HCT116 (cell line): ENCODE measurements at regions not wholly inside any gene's neighbourhood (a gene's known extent, or its start where the extent isn't known, plus 50 kb on each side); places are given as distances from the start of the nearest gene placed in this dataset.
A peak's percentile ranks its signal among the peaks of the same experiment; 100 is the strongest.

Source experiments
- ATAC-seq: fragments of 200-7000 bp; cut with Tn5 transposase; 2 replicates; pipeline ENCODE4 v1.9.1; 2020; ENCODE audit warnings: mild to moderate bottlenecking, moderate library complexity
- BruUV-seq: library from RNA; stranded (reverse); fragments of 400-500 nt; replicated peaks from 2 replicates; lab custom pipeline; 2021; lab: Mats Ljungman, UMichigan
- CTCF ChIA-PET: fragments of 300-600 bp; sonication (Branson Sonifier 250); formaldehyde crosslinking; loops from one replicate; lab custom pipeline; 2021; ENCODE audit warnings: antibody characterized with exemption; lab: Charles Lee
- POLR2A ChIA-PET: fragments of 300-600, 350-600 bp; sonication (Branson Sonifier 250); formaldehyde crosslinking; loops from one replicate; lab custom pipeline; 2021; ENCODE audit warnings: antibody characterized with exemption; lab: Charles Lee
- RAD21 ChIA-PET, 2 experiments: fragments of 300-600 bp; sonication (Branson Sonifier 250); formaldehyde crosslinking; loops; one replicate each; lab custom pipeline; 2023; ENCODE audit warnings: low total read pairs in 2 of 2; ENCODE audit not compliant: uncharacterized antibody in 2 of 2, unreplicated experiment in 2 of 2, low non-redundant PET in 1 of 2; lab: Charles Lee
- DNase-seq: peaks from one replicate; pipeline ENCODE4 v3.0.0-alpha.2; 2010; ENCODE audit warnings: low read depth, low spot score
- H2AFZ ChIP-seq: fragments of 200-600 bp; shearing (Covaris generic), sonication (generic); 2 replicates; pipeline ENCODE4 v1.6.1; 2017; ENCODE audit warnings: low read depth, mixed run types, mixed read lengths, antibody characterized with exemption, low read length; ENCODE audit not compliant: poor library complexity, severe bottlenecking
- H3K27ac ChIP-seq: 2 replicates; pipeline ENCODE4 v1.5.1; 2012; ENCODE audit warnings: low read depth, low read length
- H3K27me3 ChIP-seq: fragments of 200-600 bp; sonication (generic); 2 replicates; pipeline ENCODE4 v1.6.1; 2016; ENCODE audit warnings: mixed run types, low read length, mixed read lengths; ENCODE audit not compliant: insufficient read depth
- H3K36me3 ChIP-seq, 2 experiments: fragments of 200-500 bp in 1 of 2; fragments of 200-600 bp in 1 of 2; sonication (Bioruptor generic) in 1 of 2; sonication (generic) in 1 of 2; 2 replicates each; pipeline versions ENCODE4 v1.5.1 to v1.6.1; 2014 to 2016; ENCODE audit warnings: low read length in 2 of 2, inconsistent platforms in 1 of 2, mixed read lengths in 1 of 2, mixed run types in 1 of 2; ENCODE audit not compliant: insufficient read depth in 2 of 2, control insufficient read depth in 1 of 2
- H3K4me1 ChIP-seq, 2 experiments: fragments of 200-600 bp in 1 of 2; sonication (generic) in 1 of 2; 2 replicates each; pipeline versions ENCODE4 v1.5.1 to v1.6.1; 2012 to 2017; ENCODE audit warnings: low read length in 2 of 2, inconsistent platforms in 1 of 2, mild to moderate bottlenecking in 1 of 2, mixed read lengths in 1 of 2, mixed run types in 1 of 2, moderate library complexity in 1 of 2; ENCODE audit not compliant: insufficient read depth in 2 of 2, control insufficient read depth in 1 of 2
- H3K4me2 ChIP-seq: fragments of 200-600 bp; sonication (generic); 2 replicates; pipeline ENCODE4 v1.6.1; 2017; ENCODE audit warnings: mixed run types, low read length, mixed read lengths
- H3K4me3 ChIP-seq, 2 experiments: fragments of 200-600 bp in 1 of 2; sonication (generic) in 1 of 2; replicated peaks in 1 of 2; 2 replicates each; pipeline ENCODE4 v1.5.1; 2011 to 2016; ENCODE audit warnings: low read length in 2 of 2, control low read depth in 1 of 2, low read depth in 1 of 2, mild to moderate bottlenecking in 1 of 2, mixed read lengths in 1 of 2, mixed run types in 1 of 2
- H3K79me2 ChIP-seq: fragments of 200-600 bp; sonication (generic); 2 replicates; pipeline ENCODE4 v1.6.1; 2017; ENCODE audit warnings: mild to moderate bottlenecking, mixed run types, low read length, moderate library complexity, mixed read lengths; ENCODE audit not compliant: insufficient read depth
- H3K9ac ChIP-seq: fragments of 200-600 bp; sonication (generic); 2 replicates; pipeline ENCODE4 v1.6.1; 2016; ENCODE audit warnings: low read length, mixed read lengths
- H3K9me2 ChIP-seq: fragments of 200-600 bp; sonication (generic), shearing (Covaris generic); 2 replicates; pipeline ENCODE4 v1.6.1; 2017; ENCODE audit warnings: mixed run types, mild to moderate bottlenecking, moderate library complexity; ENCODE audit not compliant: insufficient read depth
- H3K9me3 ChIP-seq, 2 experiments: fragments of 200-500 bp in 1 of 2; fragments of 200-600 bp in 1 of 2; sonication (Bioruptor generic) in 1 of 2; sonication (generic) in 1 of 2; 2 replicates each; pipeline ENCODE4 v1.6.1; 2014 to 2017; ENCODE audit warnings: low read length in 2 of 2, mixed read lengths in 2 of 2, inconsistent platforms in 1 of 2, low read depth in 1 of 2, mild to moderate bottlenecking in 1 of 2, mixed run types in 1 of 2, moderate library complexity in 1 of 2; ENCODE audit not compliant: control insufficient read depth in 1 of 2, insufficient read depth in 1 of 2
- H4K20me1 ChIP-seq: fragments of 200-600 bp; sonication (generic), shearing (Covaris generic); 2 replicates; pipeline ENCODE4 v1.6.1; 2017; ENCODE audit warnings: mixed run types, mild to moderate bottlenecking, moderate library complexity; ENCODE audit not compliant: insufficient read depth
- CBX3 ChIP-seq: IDR thresholded peaks from 2 replicates; pipeline ENCODE4 v1.6.1; 2012; ENCODE audit warnings: low read depth
- EZH2 ChIP-seq: fragments of 200-600 bp; sonication (generic); IDR thresholded peaks from 2 replicates; pipeline ENCODE4 v1.6.1; 2017; ENCODE audit warnings: antibody characterized with exemption, mixed run types
- POLR2A ChIP-seq: IDR thresholded peaks from 2 replicates; pipeline ENCODE4 v1.7.0; 2011; ENCODE audit warnings: borderline replicate concordance; ENCODE audit not compliant: insufficient read depth, insufficient read length; ENCODE audit errors: extremely low read depth
- POLR2AphosphoS5 ChIP-seq: IDR thresholded peaks from 2 replicates; pipeline ENCODE4 v1.6.1; 2011; ENCODE audit warnings: mild to moderate bottlenecking, low read depth, low read length, moderate library complexity
- SIN3A ChIP-seq: IDR thresholded peaks from 2 replicates; pipeline ENCODE4 v1.6.1; 2012; ENCODE audit warnings: low read depth
- SP1 ChIP-seq: IDR thresholded peaks from 2 replicates; pipeline ENCODE4 v1.6.1; 2012; ENCODE audit warnings: low read depth
- SRF ChIP-seq: IDR thresholded peaks from 2 replicates; pipeline ENCODE4 v1.6.1; 2012; ENCODE audit warnings: low read depth
- ZNF274 ChIP-seq: fragments of 200-500 bp; sonication (Bioruptor generic); IDR thresholded peaks from 2 replicates; pipeline ENCODE4 v1.6.1; 2014; ENCODE audit warnings: mild to moderate bottlenecking, low read depth, low read length, inconsistent platforms
- intact Hi-C: fragments of 100-400 bp; cut with micrococcal nuclease; formaldehyde crosslinking; loops from 2 replicates; pipeline ENCODE4 v1.10.0; 2022
- TF ChIP-seq, protein P1 (sequence below): IDR thresholded peaks from 2 replicates; pipeline ENCODE4 v1.6.1; 2012; ENCODE audit warnings: low read depth
- TF ChIP-seq, protein P2 (sequence below): IDR thresholded peaks from 2 replicates; pipeline ENCODE4 v1.6.1; 2012
- TF ChIP-seq, protein P3 (sequence below): IDR thresholded peaks from 2 replicates; pipeline ENCODE4 v1.6.1; 2012
- TF ChIP-seq, protein P4 (sequence below), 3 experiments: fragments of 200-600 bp in 1 of 3; sonication (generic) in 1 of 3; IDR thresholded peaks in 2 of 3; conservative IDR thresholded peaks in 1 of 3; 2 replicates each; pipeline ENCODE4 v1.5.1; 2012 to 2017; ENCODE audit warnings: low read depth in 2 of 3, low read length in 2 of 3, antibody characterized with exemption in 1 of 3, borderline replicate concordance in 1 of 3, control low read depth in 1 of 3, mild to moderate bottlenecking in 1 of 3, mixed read lengths in 1 of 3, mixed run types in 1 of 3, moderate library complexity in 1 of 3; ENCODE audit not compliant: insufficient read depth in 1 of 3

DNA sequence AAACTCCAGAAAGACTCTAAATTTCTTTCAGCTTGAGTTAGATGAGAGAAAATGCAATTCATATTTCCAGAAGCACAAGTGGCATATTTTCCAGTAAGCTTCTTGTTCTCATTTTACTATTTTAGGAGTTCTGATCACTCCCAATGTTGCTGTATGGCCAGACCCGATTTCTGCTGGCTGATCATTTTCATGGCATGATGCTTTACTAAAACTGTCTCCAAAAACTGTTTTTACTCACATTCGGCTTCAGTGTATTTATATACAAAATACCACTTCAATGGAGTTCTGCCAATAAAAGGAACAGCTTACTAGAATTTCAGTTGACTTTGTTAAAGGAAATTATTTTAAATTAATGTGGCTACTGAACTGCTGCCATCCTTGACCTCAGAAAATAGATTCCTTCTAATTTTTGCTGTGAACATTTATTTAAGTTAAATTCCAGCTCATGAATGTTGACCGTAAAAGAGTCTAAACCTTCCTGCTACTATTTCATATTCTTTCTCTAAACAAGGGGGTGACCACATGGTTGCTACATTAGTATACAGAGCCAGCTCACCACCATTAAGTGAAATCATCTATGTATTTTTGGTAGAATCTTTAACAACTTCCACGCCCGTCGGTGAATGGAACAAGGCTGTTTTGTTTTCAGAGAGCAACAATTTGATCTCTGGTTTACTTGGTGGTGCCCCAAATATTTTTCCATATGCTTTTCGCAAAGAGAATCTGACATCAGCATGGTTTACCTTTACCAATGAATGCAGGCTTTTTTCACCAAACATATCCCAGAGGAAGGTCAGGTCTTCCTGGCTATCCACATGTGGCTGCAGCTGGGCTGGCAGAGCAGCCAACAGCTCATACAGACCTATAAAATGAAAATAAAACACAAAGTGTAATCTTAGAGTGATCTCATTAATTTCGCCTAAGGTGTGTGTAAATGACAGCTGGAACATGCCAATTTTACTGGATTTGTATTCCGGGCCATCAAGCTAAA, 101.2 kb downstream of the MPP7 start (continued):
- TF ChIP-seq, protein P1, sequence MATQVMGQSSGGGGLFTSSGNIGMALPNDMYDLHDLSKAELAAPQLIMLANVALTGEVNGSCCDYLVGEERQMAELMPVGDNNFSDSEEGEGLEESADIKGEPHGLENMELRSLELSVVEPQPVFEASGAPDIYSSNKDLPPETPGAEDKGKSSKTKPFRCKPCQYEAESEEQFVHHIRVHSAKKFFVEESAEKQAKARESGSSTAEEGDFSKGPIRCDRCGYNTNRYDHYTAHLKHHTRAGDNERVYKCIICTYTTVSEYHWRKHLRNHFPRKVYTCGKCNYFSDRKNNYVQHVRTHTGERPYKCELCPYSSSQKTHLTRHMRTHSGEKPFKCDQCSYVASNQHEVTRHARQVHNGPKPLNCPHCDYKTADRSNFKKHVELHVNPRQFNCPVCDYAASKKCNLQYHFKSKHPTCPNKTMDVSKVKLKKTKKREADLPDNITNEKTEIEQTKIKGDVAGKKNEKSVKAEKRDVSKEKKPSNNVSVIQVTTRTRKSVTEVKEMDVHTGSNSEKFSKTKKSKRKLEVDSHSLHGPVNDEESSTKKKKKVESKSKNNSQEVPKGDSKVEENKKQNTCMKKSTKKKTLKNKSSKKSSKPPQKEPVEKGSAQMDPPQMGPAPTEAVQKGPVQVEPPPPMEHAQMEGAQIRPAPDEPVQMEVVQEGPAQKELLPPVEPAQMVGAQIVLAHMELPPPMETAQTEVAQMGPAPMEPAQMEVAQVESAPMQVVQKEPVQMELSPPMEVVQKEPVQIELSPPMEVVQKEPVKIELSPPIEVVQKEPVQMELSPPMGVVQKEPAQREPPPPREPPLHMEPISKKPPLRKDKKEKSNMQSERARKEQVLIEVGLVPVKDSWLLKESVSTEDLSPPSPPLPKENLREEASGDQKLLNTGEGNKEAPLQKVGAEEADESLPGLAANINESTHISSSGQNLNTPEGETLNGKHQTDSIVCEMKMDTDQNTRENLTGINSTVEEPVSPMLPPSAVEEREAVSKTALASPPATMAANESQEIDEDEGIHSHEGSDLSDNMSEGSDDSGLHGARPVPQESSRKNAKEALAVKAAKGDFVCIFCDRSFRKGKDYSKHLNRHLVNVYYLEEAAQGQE = no peak

DNA sequence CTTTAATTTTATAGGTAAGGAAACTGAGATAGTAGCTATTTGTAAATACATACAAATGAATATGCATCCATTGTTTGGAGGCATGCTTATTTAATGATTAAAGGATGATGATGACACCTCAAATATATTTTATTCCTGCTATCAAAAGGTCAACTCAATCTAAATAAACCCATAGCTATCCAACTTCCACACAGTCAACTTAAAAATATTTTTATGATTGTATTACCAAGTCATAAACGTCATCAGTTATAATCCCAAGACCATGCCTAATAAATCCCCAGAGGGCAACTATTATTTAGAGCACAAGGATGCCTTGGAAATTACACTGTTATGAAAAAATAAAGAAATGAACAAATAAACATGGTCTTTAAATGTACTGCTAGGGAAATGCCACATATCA, 102.1 kb downstream of the MPP7 start:
- peaks cover 0 to 4% of the 10 kb centered on the region in 2 experiments; a peak in 1 of 4 replicates for H3K36me3 ChIP-seq
- peak; percentile 36; the same call in 1 of the 2 replicates for ATAC-seq
- intact Hi-C loops = no loop called here
- ChIA-PET POLR2A (interaction anchor here (1.2 to 1.4 kb wide), 2 partner anchors 9 to 17 kb away, joined by 3 to 4 read pairs; no protein-coding TSS in a partner anchor), RAD21 (no interaction called here), CTCF (interaction anchor here (1.5 kb wide), 1 partner anchor 21 kb away, joined by 5 read pairs; no protein-coding TSS in a partner anchor)
- BruUV-seq = no TSS peak
- H3K4me1 ChIP-seq = peaks cover 43 to 56% of the 10 kb centered on the region in 2 experiments
- H3K9ac ChIP-seq = peak overlapping the region; percentile 30
- peaks cover 0 to 4% of the 10 kb centered on the region in 2 experiments; a peak in 1 of 4 replicates for H3K9me3 ChIP-seq
- H3K79me2 ChIP-seq = no peaks in the 10 kb centered on the region
- no peak overlapping the region for H3K4me3 ChIP-seq
- H2AFZ ChIP-seq = no peak overlapping the region
- DNase-seq = no peak
- H4K20me1 ChIP-seq = no peaks in the 10 kb centered on the region
- H3K4me2 ChIP-seq = peak overlapping the region; percentile 44
- no peaks in the 10 kb centered on the region for H3K9me2 ChIP-seq
- H3K27ac ChIP-seq = peak overlapping the region; percentile 78
- no peaks in the 10 kb centered on the region for H3K27me3 ChIP-seq
- TF ChIP-seq ZNF274 (no peak), POLR2A (no peak), POLR2AphosphoS5 (no peak), SIN3A (0 out of 2 replicates have a peak, but pooled peaks have one; percentile 27), SP1 (peak; percentile 67), CBX3 (no peak), SRF (peak; percentile 37; the same call in 1 of the 2 replicates), EZH2 (no peak)
- TF ChIP-seq, protein P2, sequence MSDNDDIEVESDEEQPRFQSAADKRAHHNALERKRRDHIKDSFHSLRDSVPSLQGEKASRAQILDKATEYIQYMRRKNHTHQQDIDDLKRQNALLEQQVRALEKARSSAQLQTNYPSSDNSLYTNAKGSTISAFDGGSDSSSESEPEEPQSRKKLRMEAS = peak; percentile 20; the same call in 1 of the 2 replicates
- TF ChIP-seq, protein P3, sequence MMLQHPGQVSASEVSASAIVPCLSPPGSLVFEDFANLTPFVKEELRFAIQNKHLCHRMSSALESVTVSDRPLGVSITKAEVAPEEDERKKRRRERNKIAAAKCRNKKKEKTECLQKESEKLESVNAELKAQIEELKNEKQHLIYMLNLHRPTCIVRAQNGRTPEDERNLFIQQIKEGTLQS = 0 out of 2 replicates have a peak, but pooled peaks have one; percentile 18
- TF ChIP-seq, protein P1 = no peak
- TF ChIP-seq, protein P4, sequence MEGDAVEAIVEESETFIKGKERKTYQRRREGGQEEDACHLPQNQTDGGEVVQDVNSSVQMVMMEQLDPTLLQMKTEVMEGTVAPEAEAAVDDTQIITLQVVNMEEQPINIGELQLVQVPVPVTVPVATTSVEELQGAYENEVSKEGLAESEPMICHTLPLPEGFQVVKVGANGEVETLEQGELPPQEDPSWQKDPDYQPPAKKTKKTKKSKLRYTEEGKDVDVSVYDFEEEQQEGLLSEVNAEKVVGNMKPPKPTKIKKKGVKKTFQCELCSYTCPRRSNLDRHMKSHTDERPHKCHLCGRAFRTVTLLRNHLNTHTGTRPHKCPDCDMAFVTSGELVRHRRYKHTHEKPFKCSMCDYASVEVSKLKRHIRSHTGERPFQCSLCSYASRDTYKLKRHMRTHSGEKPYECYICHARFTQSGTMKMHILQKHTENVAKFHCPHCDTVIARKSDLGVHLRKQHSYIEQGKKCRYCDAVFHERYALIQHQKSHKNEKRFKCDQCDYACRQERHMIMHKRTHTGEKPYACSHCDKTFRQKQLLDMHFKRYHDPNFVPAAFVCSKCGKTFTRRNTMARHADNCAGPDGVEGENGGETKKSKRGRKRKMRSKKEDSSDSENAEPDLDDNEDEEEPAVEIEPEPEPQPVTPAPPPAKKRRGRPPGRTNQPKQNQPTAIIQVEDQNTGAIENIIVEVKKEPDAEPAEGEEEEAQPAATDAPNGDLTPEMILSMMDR (IDR thresholded peaks at IDR 0.05 in 2 of 3, conservative IDR thresholded peaks at IDR 0.05 in 1 of 3; ENCODE audit: borderline replicate concordance in 1 of 3, insufficient read depth in 1 of 3, low read depth in 2 of 3, low read length in 2 of 3) = no peak
